Calu3 (cell line): ENCODE measurements at regions not wholly inside any gene's neighbourhood (a gene's known extent, or its start where the extent isn't known, plus 50 kb on each side); places are given as distances from the start of the nearest gene placed in this dataset.

Experiments used
- BruUV-seq: library from RNA; stranded (reverse); fragments of 400-500 nt; replicated peaks from 2 replicates; lab custom pipeline; 2021; lab: Mats Ljungman, UMichigan
- CTCF ChIA-PET: fragments of 300-600 bp; sonication (Branson Sonifier 250); formaldehyde crosslinking; loops from one replicate; lab custom pipeline; 2022; ENCODE audit warnings: antibody characterized with exemption; lab: Charles Lee
- DNase-seq: peaks from one replicate; pipeline ENCODE4 v3.0.0; 2022
- H3K27ac Mint-ChIP-seq: one replicate; pipeline ENCODE4 v1.8.0; 2022; ENCODE audit warnings: mixed read lengths; ENCODE audit not compliant: unreplicated experiment
- H3K27me3 Mint-ChIP-seq: one replicate; pipeline ENCODE4 v1.8.0; 2022; ENCODE audit warnings: mixed read lengths; ENCODE audit not compliant: unreplicated experiment
- H3K36me3 Mint-ChIP-seq: one replicate; pipeline ENCODE4 v1.8.0; 2022; ENCODE audit warnings: mild to moderate bottlenecking, moderate library complexity, mixed read lengths; ENCODE audit not compliant: insufficient read depth, unreplicated experiment
- H3K4me1 Mint-ChIP-seq: one replicate; pipeline ENCODE4 v1.8.0; 2022; ENCODE audit warnings: mild to moderate bottlenecking, low read depth, mixed read lengths; ENCODE audit not compliant: unreplicated experiment
- H3K4me3 Mint-ChIP-seq: one replicate; pipeline ENCODE4 v1.8.0; 2022; ENCODE audit warnings: mild to moderate bottlenecking, low read depth, moderate library complexity, mixed read lengths; ENCODE audit not compliant: unreplicated experiment
- H3K9me3 Mint-ChIP-seq: one replicate; pipeline ENCODE4 v1.8.0; 2022; ENCODE audit warnings: low read depth, mixed read lengths; ENCODE audit not compliant: unreplicated experiment
- intact Hi-C: fragments of 100-400 bp; cut with micrococcal nuclease; formaldehyde crosslinking; loops from one replicate; pipeline ENCODE4 v1.10.0; 2022; ENCODE audit not compliant: unreplicated experiment
- TF ChIP-seq, protein P1 (sequence below): fragments of 200-600 bp; IDR thresholded peaks from one replicate; pipeline ENCODE4 v1.8.0; 2022; ENCODE audit warnings: antibody characterized with exemption; ENCODE audit not compliant: unreplicated experiment

GRCh38 chr6:81818901-81819361 lies 66.5 kb upstream of the TENT5A start:
- Mint-ChIP-seq H3K4me3 (no peak overlapping the region), H3K9me3 (no peaks in the 10 kb centered on the region), H3K4me1 (peaks cover 33% of the 10 kb centered on the region), H3K36me3 (no peaks in the 10 kb centered on the region), H3K27ac (no peak overlapping the region), H3K27me3 (no peaks in the 10 kb centered on the region)
- DNase-seq, result no peak
- BruUV-seq, result no TSS peak
- CTCF ChIA-PET, result no interaction called here
- TF ChIP-seq, protein P1, sequence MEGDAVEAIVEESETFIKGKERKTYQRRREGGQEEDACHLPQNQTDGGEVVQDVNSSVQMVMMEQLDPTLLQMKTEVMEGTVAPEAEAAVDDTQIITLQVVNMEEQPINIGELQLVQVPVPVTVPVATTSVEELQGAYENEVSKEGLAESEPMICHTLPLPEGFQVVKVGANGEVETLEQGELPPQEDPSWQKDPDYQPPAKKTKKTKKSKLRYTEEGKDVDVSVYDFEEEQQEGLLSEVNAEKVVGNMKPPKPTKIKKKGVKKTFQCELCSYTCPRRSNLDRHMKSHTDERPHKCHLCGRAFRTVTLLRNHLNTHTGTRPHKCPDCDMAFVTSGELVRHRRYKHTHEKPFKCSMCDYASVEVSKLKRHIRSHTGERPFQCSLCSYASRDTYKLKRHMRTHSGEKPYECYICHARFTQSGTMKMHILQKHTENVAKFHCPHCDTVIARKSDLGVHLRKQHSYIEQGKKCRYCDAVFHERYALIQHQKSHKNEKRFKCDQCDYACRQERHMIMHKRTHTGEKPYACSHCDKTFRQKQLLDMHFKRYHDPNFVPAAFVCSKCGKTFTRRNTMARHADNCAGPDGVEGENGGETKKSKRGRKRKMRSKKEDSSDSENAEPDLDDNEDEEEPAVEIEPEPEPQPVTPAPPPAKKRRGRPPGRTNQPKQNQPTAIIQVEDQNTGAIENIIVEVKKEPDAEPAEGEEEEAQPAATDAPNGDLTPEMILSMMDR, result no peak
- intact Hi-C loops, result no loop called here

GRCh38 chr6:81816380-81816779 lies 63.9 kb upstream of the TENT5A start:
- no peaks in the 10 kb centered on the region for H3K36me3 Mint-ChIP-seq
- no peak overlapping the region for H3K4me3 Mint-ChIP-seq
- intact Hi-C loops, result no loop called here

DNA sequence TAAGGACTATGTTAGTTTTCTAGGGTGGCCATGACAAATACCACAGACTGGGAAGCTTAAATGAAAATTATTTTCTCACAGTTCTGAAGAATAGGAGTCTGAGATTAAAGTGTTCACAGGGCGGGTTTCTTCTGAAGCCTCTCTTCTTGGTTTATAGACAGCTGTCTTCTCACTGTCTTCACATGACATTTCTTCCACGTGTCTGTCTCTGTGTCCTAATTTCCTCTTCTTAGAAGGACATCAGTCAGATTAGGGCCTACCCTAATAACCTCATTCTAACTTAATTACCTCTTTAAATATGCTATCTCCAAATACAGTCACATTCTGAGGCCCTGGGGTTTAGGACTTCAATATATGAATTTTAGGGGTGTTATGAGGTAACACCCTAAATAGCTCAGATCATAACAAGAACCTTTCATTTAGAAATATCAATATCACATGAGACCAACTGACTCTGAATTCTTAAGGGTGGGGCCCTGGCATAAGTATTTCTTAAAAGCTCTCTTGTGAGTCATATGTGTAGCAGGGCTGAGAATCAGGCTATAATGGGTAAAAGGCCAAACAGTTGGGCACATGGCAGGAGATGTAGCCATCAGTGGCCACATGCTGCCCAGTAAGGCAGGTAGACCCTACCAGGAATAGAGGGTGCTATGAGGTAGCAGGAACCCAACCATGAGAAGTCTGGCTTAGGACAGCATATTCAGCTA lies 62.0 kb upstream of the TENT5A start:
- DNase-seq, result peak; percentile 17
- Mint-ChIP-seq H3K4me3 (no peak overlapping the region), H3K4me1 (peaks cover 33% of the 10 kb centered on the region), H3K27ac (peak overlapping the region; percentile 48), H3K27me3 (no peaks in the 10 kb centered on the region), H3K36me3 (no peaks in the 10 kb centered on the region), H3K9me3 (no peaks in the 10 kb centered on the region)
- TF ChIP-seq, protein P1, result no peak
- no TSS peak for BruUV-seq
- CTCF ChIA-PET, result interaction anchor here (0.5 to 1.8 kb wide), 2 partner anchors 24 to 26 kb away, joined by 3 to 6 read pairs; no protein-coding TSS in a partner anchor
- intact Hi-C loops, result no loop called here

More at GRCh38 chr6:81816380-81816779, 63.9 kb upstream of the TENT5A start:
- H3K27me3 Mint-ChIP-seq, result no peaks in the 10 kb centered on the region
- TF ChIP-seq, protein P1, result no peak
- peaks cover 33% of the 10 kb centered on the region for H3K4me1 Mint-ChIP-seq
- CTCF ChIA-PET, result interaction anchor here (1.4 to 1.8 kb wide), 2 partner anchors 17 to 22 kb away, joined by 3 to 6 read pairs; no protein-coding TSS in a partner anchor
- no peak overlapping the region for H3K27ac Mint-ChIP-seq
- no TSS peak for BruUV-seq
- no peaks in the 10 kb centered on the region for H3K9me3 Mint-ChIP-seq
- DNase-seq, result no peak

DNA sequence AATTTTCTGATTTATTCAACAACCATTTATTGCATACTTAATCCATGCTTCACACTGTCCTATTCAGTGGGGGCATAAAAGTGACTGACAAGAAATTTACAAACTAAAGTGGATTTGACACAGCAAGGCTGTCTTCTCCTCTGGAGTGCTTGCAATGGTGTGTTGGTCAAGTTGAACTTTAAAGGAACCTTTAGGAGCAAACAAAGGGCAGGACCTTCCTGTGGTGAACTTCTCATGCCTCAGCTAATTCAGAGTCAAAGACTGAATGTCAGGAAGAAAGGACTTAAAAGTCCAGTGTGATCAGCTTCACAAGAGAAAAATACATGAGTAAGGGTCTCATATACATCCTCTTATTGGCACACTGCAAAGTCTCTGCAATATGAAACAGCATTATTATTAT lies 60.8 kb upstream of the TENT5A start:
- TF ChIP-seq, protein P1, result no peak
- DNase-seq, result no peak
- peaks cover 25% of the 10 kb centered on the region for H3K4me1 Mint-ChIP-seq
- intact Hi-C loops, result no loop called here
- no TSS peak for BruUV-seq
- no peaks in the 10 kb centered on the region for H3K27me3 Mint-ChIP-seq
- H3K27ac Mint-ChIP-seq, result no peak overlapping the region
- H3K4me3 Mint-ChIP-seq, result no peak overlapping the region
- CTCF ChIA-PET, result no interaction called here
- no peaks in the 10 kb centered on the region for H3K36me3 Mint-ChIP-seq
- no peaks in the 10 kb centered on the region for H3K9me3 Mint-ChIP-seq
